OCI-LY3 (cell line): ENCODE measurements at regions not wholly inside any gene's neighbourhood (a gene's known extent, or its start where the extent isn't known, plus 50 kb on each side); places are given as distances from the start of the nearest gene placed in this dataset.

Experiments
- EZH2phosphoT487 ChIP-seq: fragments of 200-600 bp; shearing (Covaris generic); IDR thresholded peaks from 2 replicates; pipeline ENCODE4 v1.6.1; 2018; ENCODE audit warnings: antibody characterized with exemption, mixed run types, low read depth
- TF ChIP-seq, protein P1 (sequence below): fragments of 200-600, 300-600 bp; sonication (generic); IDR thresholded peaks from 2 replicates; pipeline ENCODE4 v1.5.1; 2014; ENCODE audit warnings: antibody characterized with exemption, low read length, low read depth

DNA sequence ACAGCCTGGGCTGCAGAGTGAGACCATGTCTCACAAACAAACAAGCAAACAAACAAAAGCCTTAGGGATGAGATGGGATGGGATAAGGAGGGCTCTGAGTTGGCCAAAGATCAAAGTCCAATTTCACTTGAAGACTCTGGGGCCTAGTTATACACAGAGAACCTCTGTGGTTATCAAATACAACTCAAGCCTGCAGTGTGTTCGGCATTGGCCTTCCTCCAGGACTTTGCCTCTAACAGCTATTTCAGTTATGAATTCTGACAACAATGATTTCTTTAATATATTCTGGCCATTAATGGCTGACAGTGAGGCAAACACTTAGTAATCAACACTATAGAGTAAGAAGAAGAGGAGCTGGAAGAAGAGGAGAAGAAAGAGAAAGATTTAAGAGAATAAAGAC, 171.1 kb downstream of the PDGFRA start:
- TF ChIP-seq, protein P1, sequence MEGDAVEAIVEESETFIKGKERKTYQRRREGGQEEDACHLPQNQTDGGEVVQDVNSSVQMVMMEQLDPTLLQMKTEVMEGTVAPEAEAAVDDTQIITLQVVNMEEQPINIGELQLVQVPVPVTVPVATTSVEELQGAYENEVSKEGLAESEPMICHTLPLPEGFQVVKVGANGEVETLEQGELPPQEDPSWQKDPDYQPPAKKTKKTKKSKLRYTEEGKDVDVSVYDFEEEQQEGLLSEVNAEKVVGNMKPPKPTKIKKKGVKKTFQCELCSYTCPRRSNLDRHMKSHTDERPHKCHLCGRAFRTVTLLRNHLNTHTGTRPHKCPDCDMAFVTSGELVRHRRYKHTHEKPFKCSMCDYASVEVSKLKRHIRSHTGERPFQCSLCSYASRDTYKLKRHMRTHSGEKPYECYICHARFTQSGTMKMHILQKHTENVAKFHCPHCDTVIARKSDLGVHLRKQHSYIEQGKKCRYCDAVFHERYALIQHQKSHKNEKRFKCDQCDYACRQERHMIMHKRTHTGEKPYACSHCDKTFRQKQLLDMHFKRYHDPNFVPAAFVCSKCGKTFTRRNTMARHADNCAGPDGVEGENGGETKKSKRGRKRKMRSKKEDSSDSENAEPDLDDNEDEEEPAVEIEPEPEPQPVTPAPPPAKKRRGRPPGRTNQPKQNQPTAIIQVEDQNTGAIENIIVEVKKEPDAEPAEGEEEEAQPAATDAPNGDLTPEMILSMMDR: no peak
- no peak for TF ChIP-seq EZH2phosphoT487
